Esophagus squamous epithelium (tissue), 5 donors: ENCODE measurements at regions not wholly inside any gene's neighbourhood (a gene's known extent, or its start where the extent isn't known, plus 50 kb on each side); places are given as distances from the start of the nearest gene placed in this dataset.

Experiments used
- DNase-seq: peaks from one replicate; lab custom pipeline; 2025; lab: John Stamatoyannopoulos, UW
- H3K27ac ChIP-seq, 4 donors: fragments of 200-600 bp; sonication (generic); one replicate each; pipeline ENCODE4 v1.5.1; 2016 to 2019; ENCODE audit warnings: mild to moderate bottlenecking in 1 of 4
- H3K27me3 ChIP-seq, 4 donors: fragments of 200-600 bp; sonication (generic); 1 replicate in 3 of 4; 2 replicates in 1 of 4; pipeline versions ENCODE4 v1.5.1 to v1.6.0; 2017 to 2021; ENCODE audit warnings: antibody characterized with exemption in 1 of 4
- H3K36me3 ChIP-seq, 3 donors: fragments of 200-600 bp; sonication (generic); one replicate each; pipeline ENCODE4 v1.5.1; 2016 to 2019
- H3K4me1 ChIP-seq, 3 donors: fragments of 200-600 bp; sonication (generic); one replicate each; pipeline ENCODE4 v1.5.1; 2017 to 2019
- H3K4me3 ChIP-seq, 4 donors: fragments of 200-600 bp; sonication (generic); 1 replicate in 3 of 4; 2 replicates in 1 of 4; pipeline ENCODE4 v1.5.1; 2016 to 2019; ENCODE audit warnings: mild to moderate bottlenecking in 2 of 4, moderate library complexity in 1 of 4
- H3K9me3 ChIP-seq, 3 donors: fragments of 200-600 bp; sonication (generic); one replicate each; pipeline ENCODE4 v1.5.1; 2016 to 2019
- POLR2A ChIP-seq, 4 donors: fragments of 450-650 bp; IDR thresholded peaks; one replicate each; pipeline ENCODE4 v1.6.1; 2017; ENCODE audit warnings: antibody characterized with exemption in 4 of 4, mild to moderate bottlenecking in 4 of 4, moderate library complexity in 3 of 4
- WGBS, 2 donors: methylation state at CpG; one replicate each; pipeline ENCODE4 v1.1.5; 2018; 5-methylcytosine and 5-hydroxymethylcytosine counted together
- intact Hi-C: fragments of 100-400 bp; cut with DNase I; formaldehyde crosslinking; loops from one replicate; pipeline ENCODE4 v1.15.0; 2022
- TF ChIP-seq, protein P1 (sequence below), 6 experiments: fragments of 450-650 bp in 4 of 6; fragments of 200-600 bp in 2 of 6; sonication (generic) in 2 of 6; IDR thresholded peaks; one replicate each; pipeline ENCODE4 v1.5.1; 2016 to 2019; ENCODE audit warnings: antibody characterized with exemption in 6 of 6, mild to moderate bottlenecking in 4 of 6, moderate library complexity in 4 of 6
- donor health status: DM: yes; HTN: yes; CAD: no.

GRCh38 chr5:133811168-133811567 lies 157.3 kb downstream of the C5orf15 start:
- 54 to 57% methylated on average over 3 of the region's 3 CpGs for WGBS, 2 donors
- H3K27me3 ChIP-seq = peaks cover 0 to 32% (median 0%) of the 10 kb centered on the region in 4 donors
- intact Hi-C loops = no loop called here
- no peak overlapping the region for H3K4me3 ChIP-seq
- no peaks in the 10 kb centered on the region for H3K36me3 ChIP-seq
- no peak for DNase-seq
- H3K4me1 ChIP-seq = peaks cover 0 to 16% (median 4%) of the 10 kb centered on the region in 3 donors
- H3K27ac ChIP-seq = no peak overlapping the region
- TF ChIP-seq, protein P1, sequence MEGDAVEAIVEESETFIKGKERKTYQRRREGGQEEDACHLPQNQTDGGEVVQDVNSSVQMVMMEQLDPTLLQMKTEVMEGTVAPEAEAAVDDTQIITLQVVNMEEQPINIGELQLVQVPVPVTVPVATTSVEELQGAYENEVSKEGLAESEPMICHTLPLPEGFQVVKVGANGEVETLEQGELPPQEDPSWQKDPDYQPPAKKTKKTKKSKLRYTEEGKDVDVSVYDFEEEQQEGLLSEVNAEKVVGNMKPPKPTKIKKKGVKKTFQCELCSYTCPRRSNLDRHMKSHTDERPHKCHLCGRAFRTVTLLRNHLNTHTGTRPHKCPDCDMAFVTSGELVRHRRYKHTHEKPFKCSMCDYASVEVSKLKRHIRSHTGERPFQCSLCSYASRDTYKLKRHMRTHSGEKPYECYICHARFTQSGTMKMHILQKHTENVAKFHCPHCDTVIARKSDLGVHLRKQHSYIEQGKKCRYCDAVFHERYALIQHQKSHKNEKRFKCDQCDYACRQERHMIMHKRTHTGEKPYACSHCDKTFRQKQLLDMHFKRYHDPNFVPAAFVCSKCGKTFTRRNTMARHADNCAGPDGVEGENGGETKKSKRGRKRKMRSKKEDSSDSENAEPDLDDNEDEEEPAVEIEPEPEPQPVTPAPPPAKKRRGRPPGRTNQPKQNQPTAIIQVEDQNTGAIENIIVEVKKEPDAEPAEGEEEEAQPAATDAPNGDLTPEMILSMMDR (IDR thresholded peaks at IDR 0.05) = no peak
- TF ChIP-seq POLR2A (IDR thresholded peaks at IDR 0.05) = no peak
- H3K9me3 ChIP-seq = no peaks in the 10 kb centered on the region

DNA sequence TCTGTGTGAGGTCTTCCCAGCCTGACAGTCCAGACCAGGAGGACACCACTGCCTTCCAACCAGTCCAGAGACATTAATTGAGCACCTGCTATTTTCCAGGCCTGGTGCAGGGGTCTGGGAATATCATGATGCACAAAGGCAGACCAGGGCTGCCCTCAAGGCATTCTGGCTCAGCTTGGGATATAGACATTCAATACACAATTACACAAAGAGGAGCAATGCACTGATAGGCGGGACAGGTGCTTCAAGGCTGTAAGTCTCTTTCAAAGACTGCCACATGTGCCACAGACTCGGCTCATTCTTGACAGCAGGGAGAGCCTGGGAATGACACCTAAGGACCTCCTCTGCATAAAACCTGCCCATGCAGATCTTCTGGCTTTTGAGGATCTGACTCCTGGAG lies 158.6 kb downstream of the C5orf15 start:
- 90 to 100% methylated on average over 1 to 2 of the region's 2 CpGs for WGBS, 2 donors
- H3K4me3 ChIP-seq = no peak overlapping the region

DNA sequence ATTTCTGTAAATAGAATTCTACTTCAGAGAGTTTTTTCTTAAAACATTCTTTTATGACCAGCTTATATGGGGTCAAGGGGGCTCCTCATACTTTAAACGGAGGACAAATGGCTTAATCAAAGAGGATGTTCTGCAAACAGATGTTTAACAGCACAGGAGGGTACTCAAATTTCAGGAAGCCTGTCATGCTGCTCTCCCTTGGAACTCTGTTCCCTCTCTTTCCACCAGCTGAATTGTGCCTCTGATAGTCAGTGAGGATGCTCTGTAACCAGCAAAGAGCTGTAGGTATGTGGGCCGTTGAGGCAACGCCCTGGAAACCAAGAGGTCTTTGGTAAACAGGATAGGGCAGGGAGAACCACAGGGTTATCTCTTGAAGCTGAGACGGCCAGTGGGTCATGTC lies 161.1 kb downstream of the C5orf15 start:
- no peak for TF ChIP-seq POLR2A (IDR thresholded peaks at IDR 0.05)
- TF ChIP-seq, protein P1 (IDR thresholded peaks at IDR 0.05) = no peak
- Histone ChIP-seq H3K27ac (no peak overlapping the region), H3K4me3 (no peak overlapping the region), H3K36me3 (no peaks in the 10 kb centered on the region), H3K27me3 (peaks cover 0 to 46% (median 0%) of the 10 kb centered on the region in 4 donors), H3K4me1 (no peaks in the 10 kb centered on the region), H3K9me3 (no peaks in the 10 kb centered on the region)
- no peak for DNase-seq
- intact Hi-C loops = no loop called here
- 55 to 56% methylated on average over 4 of the region's 4 CpGs for WGBS, 2 donors

More for the DNA sequence above, 158.6 kb downstream of the C5orf15 start:
- no peak overlapping the region for H3K27ac ChIP-seq
- no peak for DNase-seq
- H3K9me3 ChIP-seq = no peaks in the 10 kb centered on the region
- peaks cover 0 to 45% (median 0%) of the 10 kb centered on the region in 4 donors for H3K27me3 ChIP-seq
- no peaks in the 10 kb centered on the region for H3K36me3 ChIP-seq
- peaks cover 0 to 15% (median 4%) of the 10 kb centered on the region in 3 donors for H3K4me1 ChIP-seq
- no peak for TF ChIP-seq POLR2A (IDR thresholded peaks at IDR 0.05)
- TF ChIP-seq, protein P1 (IDR thresholded peaks at IDR 0.05) = no peak
- intact Hi-C loops = no loop called here

DNA sequence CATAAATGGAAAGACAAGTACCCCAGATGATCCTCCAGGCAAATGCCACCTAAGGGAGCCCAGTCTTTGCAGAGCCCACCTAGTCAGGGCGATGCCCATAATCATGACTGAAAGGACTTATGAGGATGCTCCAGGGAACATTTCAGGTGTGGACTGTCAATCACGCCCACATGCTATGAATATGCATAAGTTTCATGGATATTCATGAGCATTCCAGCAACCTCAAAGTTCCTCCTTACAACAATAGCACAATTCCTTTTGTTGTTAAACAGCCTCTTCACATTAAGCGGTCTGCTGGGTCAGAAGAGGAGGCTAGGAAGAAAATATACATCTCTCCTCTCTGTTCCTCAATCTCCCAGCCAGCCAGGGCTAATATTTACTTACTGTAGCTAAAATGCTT lies 161.6 kb downstream of the C5orf15 start:
- intact Hi-C loops = no loop called here
- no peaks in the 10 kb centered on the region for H3K36me3 ChIP-seq
- 64 to 81% methylated on average over 3 of the region's 3 CpGs for WGBS, 2 donors

DNA sequence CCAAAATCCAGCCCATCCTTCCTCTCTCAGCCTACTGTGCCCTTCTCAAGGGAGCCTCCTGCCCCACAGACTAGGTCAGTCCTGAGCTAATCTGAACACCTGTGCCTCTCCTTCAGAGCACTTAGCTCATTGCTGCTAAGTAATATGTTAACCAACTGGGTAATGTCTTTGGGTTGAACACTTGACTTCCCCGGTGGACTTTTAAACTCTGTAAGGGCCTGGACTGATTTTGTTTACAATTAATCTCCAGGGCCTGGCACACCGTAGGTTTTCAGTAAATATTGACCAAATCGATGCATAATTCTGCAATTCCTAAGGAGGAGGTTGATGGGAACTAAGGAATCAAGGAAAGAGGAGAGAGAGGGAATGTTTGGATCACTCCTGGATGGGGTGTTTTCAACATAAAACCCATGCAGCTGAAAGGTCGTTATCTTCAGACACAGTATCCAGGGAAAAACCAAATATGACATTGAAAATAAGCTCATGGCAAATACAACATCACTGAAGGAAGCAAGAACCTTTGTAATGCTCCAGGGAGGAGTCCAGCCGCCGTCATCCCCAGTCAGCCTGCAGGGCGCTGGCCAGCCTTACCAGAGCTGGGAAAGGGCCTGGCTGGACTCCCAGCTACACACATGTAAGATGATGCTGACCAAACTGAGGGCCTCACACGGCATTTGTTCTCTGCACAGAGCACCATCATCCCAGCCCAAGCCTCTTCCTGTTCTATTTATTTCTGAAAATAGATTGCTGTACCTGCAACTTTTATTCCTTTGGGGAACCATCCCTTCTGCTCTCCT lies 166.3 kb downstream of the C5orf15 start:
- no peak overlapping the region for H3K4me3 ChIP-seq
- intact Hi-C loops = no loop called here
- TF ChIP-seq POLR2A (IDR thresholded peaks at IDR 0.05) = no peak
- TF ChIP-seq, protein P1 (IDR thresholded peaks at IDR 0.05) = no peak
- no peak for DNase-seq
- WGBS, 2 donors = 31 to 45% methylated on average over 6 to 8 of the region's 8 CpGs
- H3K9me3 ChIP-seq = no peaks in the 10 kb centered on the region
- no peak overlapping the region for H3K27ac ChIP-seq
- H3K4me1 ChIP-seq = no peaks in the 10 kb centered on the region
- no peaks in the 10 kb centered on the region for H3K36me3 ChIP-seq
- peaks cover 0 to 63% (median 0%) of the 10 kb centered on the region in 4 donors for H3K27me3 ChIP-seq

More for the DNA sequence above, 161.6 kb downstream of the C5orf15 start:
- no peaks in the 10 kb centered on the region for H3K9me3 ChIP-seq
- no peak for DNase-seq
- no peak overlapping the region for H3K4me3 ChIP-seq
- H3K4me1 ChIP-seq = no peaks in the 10 kb centered on the region
- TF ChIP-seq POLR2A (IDR thresholded peaks at IDR 0.05) = no peak
- TF ChIP-seq, protein P1 (IDR thresholded peaks at IDR 0.05) = no peak
- peaks cover 0 to 49% (median 0%) of the 10 kb centered on the region in 4 donors for H3K27me3 ChIP-seq
- no peak overlapping the region for H3K27ac ChIP-seq
